ENCODE measurements at regions not wholly inside any gene's neighbourhood (a gene's known extent, or its start where the extent isn't known, plus 50 kb on each side); places are given as distances from the start of the nearest gene placed in this dataset.
"Not testable (repeated sequence)": the region's sequence is repeated elsewhere in the genome, so short reads cannot be mapped to it uniquely, and the experiment has no call there.

- no peak overlapping the region for H3K4me3 ChIP-seq (ENCODE audit: low read length in 3 of 3)
- FAIRE-seq: no peak
- no peak for TF ChIP-seq CTCF (IDR thresholded peaks at IDR 0.05; ENCODE audit: borderline replicate concordance, extremely low read depth, insufficient read depth)
- H3K9me3 ChIP-seq (ENCODE audit: control insufficient read depth in 2 of 3, insufficient read depth in 1 of 3, low read length in 3 of 3): no peaks in the 10 kb centered on the region
- H3K4me1 ChIP-seq (ENCODE audit: control insufficient read depth in 2 of 3, insufficient read depth in 2 of 3, low read depth in 1 of 3, low read length in 3 of 3): no peaks in the 10 kb centered on the region
- no peaks in the 10 kb centered on the region for H3K27me3 ChIP-seq (ENCODE audit: control insufficient read depth, insufficient read depth, low read length)
- no peak overlapping the region for H3K27ac ChIP-seq (ENCODE audit: low read depth in 2 of 2, low read length in 2 of 2)
- no peaks in the 10 kb centered on the region for H3K36me3 ChIP-seq (ENCODE audit: control insufficient read depth in 2 of 3, insufficient read depth in 3 of 3, low read length in 3 of 3)
- intact Hi-C loops (cut with DNase I): no loop called here
- H3K9ac ChIP-seq (ENCODE audit: low read length in 3 of 3): no peak overlapping the region
- DNase-seq: no peak
These were observed 171.3 kb upstream of the NT5E start for GRCh38 chr6:85278466-85279035.

- H3K36me3 ChIP-seq (ENCODE audit: control insufficient read depth in 2 of 3, insufficient read depth in 3 of 3, low read length in 3 of 3); FAIRE-seq: not testable (repeated sequence)
These were observed 173.9 kb upstream of the NT5E start for GRCh38 chr6:85276026-85276425.

GRCh38 chr6:85275338-85275985 is 174.4 kb upstream of the NT5E start:
- no peaks in the 10 kb centered on the region for H3K36me3 ChIP-seq (ENCODE audit: control insufficient read depth in 2 of 3, insufficient read depth in 3 of 3, low read length in 3 of 3)
- no peaks in the 10 kb centered on the region for H3K9me3 ChIP-seq (ENCODE audit: control insufficient read depth in 2 of 3, insufficient read depth in 1 of 3, low read length in 3 of 3)
- no peaks in the 10 kb centered on the region for H3K4me1 ChIP-seq (ENCODE audit: control insufficient read depth in 2 of 3, insufficient read depth in 2 of 3, low read depth in 1 of 3, low read length in 3 of 3)
- no peak for TF ChIP-seq CTCF (IDR thresholded peaks at IDR 0.05; ENCODE audit: borderline replicate concordance, extremely low read depth, insufficient read depth)
- H3K27me3 ChIP-seq (ENCODE audit: control insufficient read depth, insufficient read depth, low read length): no peaks in the 10 kb centered on the region
- FAIRE-seq (no peak), DNase-seq (no peak)
- H3K9ac ChIP-seq (ENCODE audit: low read length in 3 of 3): no peak overlapping the region
- H3K27ac ChIP-seq (ENCODE audit: low read depth in 2 of 2, low read length in 2 of 2): no peak overlapping the region
- intact Hi-C loops (cut with DNase I): no loop called here
- no peak overlapping the region for H3K4me3 ChIP-seq (ENCODE audit: low read length in 3 of 3)

More at GRCh38 chr6:85276026-85276425, 173.9 kb upstream of the NT5E start:
- H3K9ac ChIP-seq (ENCODE audit: low read length in 3 of 3); H3K4me3 ChIP-seq (ENCODE audit: low read length in 3 of 3); H3K27me3 ChIP-seq (ENCODE audit: control insufficient read depth, insufficient read depth, low read length); H3K27ac ChIP-seq (ENCODE audit: low read depth in 2 of 2, low read length in 2 of 2); H3K9me3 ChIP-seq (ENCODE audit: control insufficient read depth in 2 of 3, insufficient read depth in 1 of 3, low read length in 3 of 3); DNase-seq; intact Hi-C loops (cut with DNase I); H3K4me1 ChIP-seq (ENCODE audit: control insufficient read depth in 2 of 3, insufficient read depth in 2 of 3, low read depth in 1 of 3, low read length in 3 of 3): not testable (repeated sequence)

- H3K27me3 ChIP-seq (ENCODE audit: control insufficient read depth, insufficient read depth, low read length): no peaks in the 10 kb centered on the region
- intact Hi-C loops (cut with DNase I): no loop called here
- H3K4me1 ChIP-seq (ENCODE audit: control insufficient read depth in 2 of 3, insufficient read depth in 2 of 3, low read depth in 1 of 3, low read length in 3 of 3): no peaks in the 10 kb centered on the region
- H3K27ac ChIP-seq (ENCODE audit: low read depth in 2 of 2, low read length in 2 of 2): no peak overlapping the region
- H3K4me3 ChIP-seq (ENCODE audit: low read length in 3 of 3): no peak overlapping the region
- H3K36me3 ChIP-seq (ENCODE audit: control insufficient read depth in 2 of 3, insufficient read depth in 3 of 3, low read length in 3 of 3): no peaks in the 10 kb centered on the region
- DNase-seq: no peak
- TF ChIP-seq CTCF (IDR thresholded peaks at IDR 0.05; ENCODE audit: borderline replicate concordance, extremely low read depth, insufficient read depth): no peak
- FAIRE-seq: no peak
- no peak overlapping the region for H3K9ac ChIP-seq (ENCODE audit: low read length in 3 of 3)
- no peaks in the 10 kb centered on the region for H3K9me3 ChIP-seq (ENCODE audit: control insufficient read depth in 2 of 3, insufficient read depth in 1 of 3, low read length in 3 of 3)
These were observed 176.0 kb upstream of the NT5E start for GRCh38 chr6:85273870-85274269.

All from kidney (tissue), 13 donors.